ENCODE measurements at regions not wholly inside any gene's neighbourhood (a gene's known extent, or its start where the extent isn't known, plus 50 kb on each side); places are given as distances from the start of the nearest gene placed in this dataset.

GRCh38 chr10:80739328-80739727 lies 201.6 kb downstream of the SH2D4B start:
- no peak for TF ChIP-seq CREB1 (IDR thresholded peaks at IDR 0.05; ENCODE audit: low read depth)
- TF ChIP-seq ZBTB7A (IDR thresholded peaks at IDR 0.05; ENCODE audit: low read depth) = no peak

- no peak for TF ChIP-seq FOXM1 (IDR thresholded peaks at IDR 0.05; ENCODE audit: borderline replicate concordance, low read depth)
- no peak for TF ChIP-seq CREB1 (IDR thresholded peaks at IDR 0.05; ENCODE audit: low read depth)
- TF ChIP-seq RAD21 (IDR thresholded peaks at IDR 0.05; ENCODE audit: low read depth) = no peak
Observed at GRCh38 chr10:80739963-80740715, 202.4 kb downstream of the SH2D4B start.

GRCh38 chr10:80741278-80741677 lies 203.6 kb downstream of the SH2D4B start:
- TF ChIP-seq YY1 (IDR thresholded peaks at IDR 0.05; ENCODE audit: low read depth) = no peak
- TF ChIP-seq REST (IDR thresholded peaks at IDR 0.05; ENCODE audit: low read depth) = no peak
- TF ChIP-seq USF1 (IDR thresholded peaks at IDR 0.05) = no peak
- no peak for TF ChIP-seq TAF1 (IDR thresholded peaks at IDR 0.05; ENCODE audit: low read depth)
- TF ChIP-seq CEBPB (IDR thresholded peaks at IDR 0.05) = no peak
- TF ChIP-seq TEAD4 (IDR thresholded peaks at IDR 0.05) = no peak
- no peak for TF ChIP-seq RAD21 (IDR thresholded peaks at IDR 0.05; ENCODE audit: low read depth)
- TF ChIP-seq NFIC (IDR thresholded peaks at IDR 0.05) = no peak
- TF ChIP-seq CREB1 (IDR thresholded peaks at IDR 0.05; ENCODE audit: low read depth) = no peak
- TF ChIP-seq FOXM1 (IDR thresholded peaks at IDR 0.05; ENCODE audit: borderline replicate concordance, low read depth) = no peak
- TF ChIP-seq TCF12 (IDR thresholded peaks at IDR 0.05; ENCODE audit: low read depth) = no peak
- no peak for TF ChIP-seq EP300 (IDR thresholded peaks at IDR 0.05; ENCODE audit: borderline replicate concordance)
- no peak for TF ChIP-seq MAX (IDR thresholded peaks at IDR 0.05)
- TF ChIP-seq EGR1 (IDR thresholded peaks at IDR 0.05) = no peak

- no peak for TF ChIP-seq YY1 (IDR thresholded peaks at IDR 0.05; ENCODE audit: low read depth)
- TF ChIP-seq CEBPB (IDR thresholded peaks at IDR 0.05) = no peak
Observed at GRCh38 chr10:80750268-80750667, 212.6 kb downstream of the SH2D4B start.

GRCh38 chr10:80751940-80752339 lies 214.2 kb downstream of the SH2D4B start:
- TF ChIP-seq TAF1 (IDR thresholded peaks at IDR 0.05; ENCODE audit: low read depth) (no peak), USF1 (IDR thresholded peaks at IDR 0.05) (no peak), NFIC (IDR thresholded peaks at IDR 0.05) (no peak), EP300 (IDR thresholded peaks at IDR 0.05; ENCODE audit: borderline replicate concordance) (no peak), EGR1 (IDR thresholded peaks at IDR 0.05) (no peak)

GRCh38 chr10:80753612-80754011 lies 215.9 kb downstream of the SH2D4B start:
- TF ChIP-seq REST (IDR thresholded peaks at IDR 0.05; ENCODE audit: low read depth) = no peak
- no peak for TF ChIP-seq FOXM1 (IDR thresholded peaks at IDR 0.05; ENCODE audit: borderline replicate concordance, low read depth)
- TF ChIP-seq TCF12 (IDR thresholded peaks at IDR 0.05; ENCODE audit: low read depth) = no peak
- TF ChIP-seq EP300 (IDR thresholded peaks at IDR 0.05; ENCODE audit: borderline replicate concordance) = no peak
- no peak for TF ChIP-seq MAX (IDR thresholded peaks at IDR 0.05)
- TF ChIP-seq YY1 (IDR thresholded peaks at IDR 0.05; ENCODE audit: low read depth) = no peak
- TF ChIP-seq RAD21 (IDR thresholded peaks at IDR 0.05; ENCODE audit: low read depth) = no peak
- no peak for TF ChIP-seq CEBPB (IDR thresholded peaks at IDR 0.05)
- TF ChIP-seq TEAD4 (IDR thresholded peaks at IDR 0.05) = no peak
- TF ChIP-seq CREB1 (IDR thresholded peaks at IDR 0.05; ENCODE audit: low read depth) = no peak
- TF ChIP-seq ZBTB7A (IDR thresholded peaks at IDR 0.05; ENCODE audit: low read depth) = no peak
- TF ChIP-seq TAF1 (IDR thresholded peaks at IDR 0.05; ENCODE audit: low read depth) = no peak
- TF ChIP-seq EGR1 (IDR thresholded peaks at IDR 0.05) = no peak
- no peak for TF ChIP-seq NFIC (IDR thresholded peaks at IDR 0.05)
- TF ChIP-seq USF1 (IDR thresholded peaks at IDR 0.05) = no peak

Data from Ishikawa (cell line).